Osteoblast (primary cell): ENCODE measurements at regions not wholly inside any gene's neighbourhood (a gene's known extent, or its start where the extent isn't known, plus 50 kb on each side); places are given as distances from the start of the nearest gene placed in this dataset.
A peak's percentile ranks its signal among the peaks of the same experiment; 100 is the strongest.

Experiments
- DNase-seq: peaks from one replicate; pipeline ENCODE4 v3.0.0; 2011; ENCODE audit warnings: low spot score, mixed read lengths; ENCODE audit not compliant: insufficient read length; ENCODE audit errors: missing footprints
- H2AFZ ChIP-seq: 2 replicates; pipeline ENCODE4 v1.6.0; 2011; ENCODE audit warnings: mild to moderate bottlenecking, low read length
- H3K27ac ChIP-seq: 2 replicates; pipeline ENCODE4 v1.5.1; 2011; ENCODE audit warnings: mild to moderate bottlenecking, low read depth, low read length, moderate library complexity
- H3K27me3 ChIP-seq: 2 replicates; pipeline ENCODE4 v1.6.0; 2012; ENCODE audit warnings: mild to moderate bottlenecking, control low read depth, inconsistent platforms, low read length, moderate library complexity; ENCODE audit not compliant: insufficient read depth
- H3K36me3 ChIP-seq: 2 replicates; pipeline ENCODE4 v1.5.1; 2011; ENCODE audit warnings: mild to moderate bottlenecking, low read length, control low read depth, moderate library complexity; ENCODE audit not compliant: insufficient read depth
- H3K4me1 ChIP-seq: 2 replicates; pipeline ENCODE4 v1.5.1; 2011; ENCODE audit warnings: mild to moderate bottlenecking, low read length, control low read depth, moderate library complexity; ENCODE audit not compliant: insufficient read depth
- H3K4me2 ChIP-seq: 2 replicates; pipeline ENCODE4 v1.6.0; 2011; ENCODE audit warnings: mild to moderate bottlenecking, low read length; ENCODE audit not compliant: insufficient read depth
- H3K4me3 ChIP-seq: fragments of 200-600 bp; sonication (generic); 3 replicates; pipeline ENCODE4 v1.5.1; 2012; ENCODE audit warnings: mild to moderate bottlenecking, low read length, inconsistent platforms; ENCODE audit not compliant: insufficient read depth
- H3K79me2 ChIP-seq: 2 replicates; pipeline ENCODE4 v1.6.0; 2012; ENCODE audit warnings: mild to moderate bottlenecking, low read length, control low read depth, inconsistent platforms; ENCODE audit not compliant: insufficient read depth
- H3K9me3 ChIP-seq: 2 replicates; pipeline ENCODE4 v1.5.1; 2011; ENCODE audit warnings: low read depth, low read length, control low read depth
- H4K20me1 ChIP-seq: 2 replicates; pipeline ENCODE4 v1.6.0; 2012; ENCODE audit warnings: mild to moderate bottlenecking, low read length, control low read depth; ENCODE audit not compliant: insufficient read depth
- CTCF ChIP-seq: IDR thresholded peaks from 2 replicates; pipeline ENCODE4 v1.5.1; 2011; ENCODE audit warnings: mild to moderate bottlenecking, low read depth, low read length, moderate library complexity; ENCODE audit errors: extremely low read depth

- no peak for DNase-seq
- TF ChIP-seq CTCF = peak; percentile 18
These were observed 78.6 kb upstream of the SLC28A3 start for GRCh38 chr9:84419031-84419602.

GRCh38 chr9:84424931-84425330 lies 84.4 kb upstream of the SLC28A3 start:
- DNase-seq = no peak
- Histone ChIP-seq H3K9me3 (no peaks in the 10 kb centered on the region), H4K20me1 (no peaks in the 10 kb centered on the region), H3K4me3 (no peak overlapping the region), H3K27me3 (no peaks in the 10 kb centered on the region), H3K79me2 (no peaks in the 10 kb centered on the region), H3K27ac (no peak overlapping the region), H2AFZ (no peak overlapping the region), H3K4me2 (no peak overlapping the region), H3K4me1 (no peaks in the 10 kb centered on the region), H3K36me3 (no peaks in the 10 kb centered on the region)
- no peak for TF ChIP-seq CTCF

More at GRCh38 chr9:84419031-84419602, 78.6 kb upstream of the SLC28A3 start:
- no peaks in the 10 kb centered on the region for H3K79me2 ChIP-seq
- no peak overlapping the region for H2AFZ ChIP-seq
- no peak overlapping the region for H3K27ac ChIP-seq
- no peaks in the 10 kb centered on the region for H3K4me1 ChIP-seq
- H3K36me3 ChIP-seq = no peaks in the 10 kb centered on the region
- H3K27me3 ChIP-seq = no peaks in the 10 kb centered on the region
- no peaks in the 10 kb centered on the region for H3K9me3 ChIP-seq
- no peak overlapping the region for H3K4me3 ChIP-seq
- H3K4me2 ChIP-seq = no peak overlapping the region
- H4K20me1 ChIP-seq = no peaks in the 10 kb centered on the region

- Histone ChIP-seq H2AFZ (no peak overlapping the region), H3K27me3 (no peaks in the 10 kb centered on the region), H3K79me2 (no peaks in the 10 kb centered on the region), H3K36me3 (no peaks in the 10 kb centered on the region), H3K4me3 (no peak overlapping the region), H3K4me1 (no peaks in the 10 kb centered on the region), H4K20me1 (no peaks in the 10 kb centered on the region), H3K9me3 (no peaks in the 10 kb centered on the region), H3K4me2 (no peak overlapping the region), H3K27ac (no peak overlapping the region)
- TF ChIP-seq CTCF = no peak
- no peak for DNase-seq
These were observed 92.2 kb upstream of the SLC28A3 start for GRCh38 chr9:84432746-84433145.

GRCh38 chr9:84435902-84436301 lies 95.3 kb upstream of the SLC28A3 start:
- no peak for DNase-seq
- H3K79me2 ChIP-seq = no peaks in the 10 kb centered on the region
- no peak overlapping the region for H2AFZ ChIP-seq
- no peaks in the 10 kb centered on the region for H3K4me1 ChIP-seq
- no peaks in the 10 kb centered on the region for H3K36me3 ChIP-seq
- no peaks in the 10 kb centered on the region for H3K27me3 ChIP-seq
- H3K4me2 ChIP-seq = no peak overlapping the region
- no peaks in the 10 kb centered on the region for H3K9me3 ChIP-seq
- H3K27ac ChIP-seq = no peak overlapping the region
- no peak for TF ChIP-seq CTCF
- H3K4me3 ChIP-seq = no peak overlapping the region
- H4K20me1 ChIP-seq = no peaks in the 10 kb centered on the region
